Neuronal stem cell (in vitro differentiated cells): ENCODE measurements at regions not wholly inside any gene's neighbourhood (a gene's known extent, or its start where the extent isn't known, plus 50 kb on each side); places are given as distances from the start of the nearest gene placed in this dataset.

Experiments
- DNase-seq: peaks from one replicate; pipeline ENCODE4 v3.0.0-alpha.2; 2013; ENCODE audit warnings: low spot score
- H2AFZ ChIP-seq: one replicate; pipeline ENCODE4 v1.6.1; 2013; ENCODE audit warnings: mild to moderate bottlenecking, low read length, inconsistent platforms
- H2AK5ac ChIP-seq: 2 replicates; pipeline ENCODE4 v1.6.1; 2013; ENCODE audit warnings: low read depth, mild to moderate bottlenecking, inconsistent platforms, low read length, moderate library complexity, mixed read lengths
- H2BK120ac ChIP-seq: 2 replicates; pipeline ENCODE4 v1.6.1; 2013; ENCODE audit warnings: low read depth, mild to moderate bottlenecking, inconsistent platforms, low read length, moderate library complexity, mixed read lengths
- H2BK12ac ChIP-seq: one replicate; pipeline ENCODE4 v1.6.1; 2013; ENCODE audit warnings: low read length, inconsistent platforms
- H2BK15ac ChIP-seq: 2 replicates; pipeline ENCODE4 v1.6.1; 2013; ENCODE audit warnings: mild to moderate bottlenecking, low read length, inconsistent platforms, mixed read lengths
- H2BK5ac ChIP-seq: one replicate; pipeline ENCODE4 v1.6.1; 2013; ENCODE audit warnings: inconsistent platforms, mild to moderate bottlenecking, low read length, moderate library complexity
- H3K14ac ChIP-seq: one replicate; pipeline ENCODE4 v1.6.1; 2013; ENCODE audit warnings: low read length, inconsistent platforms
- H3K18ac ChIP-seq: 2 replicates; pipeline ENCODE4 v1.6.1; 2013; ENCODE audit warnings: low read length, inconsistent platforms
- H3K23ac ChIP-seq: 2 replicates; pipeline ENCODE4 v1.6.1; 2013; ENCODE audit warnings: low read depth, mild to moderate bottlenecking, mixed read lengths, low read length, inconsistent platforms; ENCODE audit not compliant: poor library complexity
- H3K27ac ChIP-seq: replicated peaks from 3 replicates; pipeline ENCODE4 v1.5.1; 2013; ENCODE audit warnings: low read length, inconsistent platforms
- H3K27me3 ChIP-seq, 3 experiments: 2 replicates each; pipeline ENCODE4 v1.6.1; 2013; ENCODE audit warnings: low read length in 3 of 3, mild to moderate bottlenecking in 2 of 3, inconsistent platforms in 1 of 3, low read depth in 1 of 3, mixed read lengths in 1 of 3, moderate library complexity in 1 of 3; ENCODE audit not compliant: control insufficient read depth in 3 of 3, insufficient read depth in 3 of 3
- H3K36me3 ChIP-seq, 2 donors: replicated peaks in 1 of 2; 2 replicates each; pipeline ENCODE4 v1.6.1; 2013; ENCODE audit warnings: low read length in 2 of 2; ENCODE audit not compliant: control insufficient read depth in 2 of 2, insufficient read depth in 2 of 2
- H3K4ac ChIP-seq: 2 replicates; pipeline ENCODE4 v1.6.1; 2013; ENCODE audit warnings: inconsistent platforms, mild to moderate bottlenecking, low read length, moderate library complexity
- H3K4me1 ChIP-seq, 2 donors: 1 replicate in 1 of 2; 2 replicates in 1 of 2; pipeline ENCODE4 v1.6.1; 2013; ENCODE audit warnings: low read length in 2 of 2, low read depth in 1 of 2; ENCODE audit not compliant: control insufficient read depth in 2 of 2, insufficient read depth in 1 of 2
- H3K4me2 ChIP-seq: one replicate; pipeline ENCODE4 v1.6.1; 2013; ENCODE audit warnings: mild to moderate bottlenecking, low read length, inconsistent platforms; ENCODE audit not compliant: insufficient read depth, poor library complexity, severe bottlenecking
- H3K4me3 ChIP-seq, 2 donors: 2 replicates each; pipeline ENCODE4 v1.5.1; 2013; ENCODE audit warnings: low read length in 2 of 2, mild to moderate bottlenecking in 2 of 2, inconsistent platforms in 1 of 2, moderate library complexity in 1 of 2
- H3K79me1 ChIP-seq: one replicate; pipeline ENCODE4 v1.6.1; 2013; ENCODE audit warnings: low read depth, mild to moderate bottlenecking, inconsistent platforms, low read length, moderate library complexity
- H3K9ac ChIP-seq: one replicate; pipeline ENCODE4 v1.6.1; 2013; ENCODE audit warnings: mild to moderate bottlenecking, low read depth, low read length, inconsistent platforms; ENCODE audit not compliant: poor library complexity
- H3K9me3 ChIP-seq, 2 donors: replicated peaks in 1 of 2; 2 replicates each; pipeline versions ENCODE3 to v1.6.1; 2013; ENCODE audit warnings: low read length in 2 of 2, mild to moderate bottlenecking in 2 of 2, inconsistent platforms in 1 of 2, low read depth in 1 of 2, mixed read lengths in 1 of 2, moderate library complexity in 1 of 2; ENCODE audit not compliant: control insufficient read depth in 2 of 2, insufficient read depth in 1 of 2
- H4K8ac ChIP-seq: one replicate; pipeline ENCODE4 v1.6.1; 2013; ENCODE audit warnings: low read depth, mild to moderate bottlenecking, inconsistent platforms, low read length, moderate library complexity
- H4K91ac ChIP-seq: one replicate; pipeline ENCODE4 v1.6.1; 2013; ENCODE audit warnings: low read length, low read depth, mild to moderate bottlenecking, inconsistent platforms; ENCODE audit not compliant: poor library complexity
- WGBS, 2 donors: extraction: QIAGEN DNeasy Blood & Tissue Kit; methylation state at CpG; one replicate each; pipeline ENCODE4 v1.1.7; 2013; ENCODE audit warnings: missing lambda C conversion rate in 2 of 2, mixed read lengths in 1 of 2; ENCODE audit not compliant: insufficient read length in 2 of 2, insufficient replicate concordance in 1 of 2; ENCODE audit errors: extremely low coverage in 2 of 2; 5-methylcytosine and 5-hydroxymethylcytosine counted together

DNA sequence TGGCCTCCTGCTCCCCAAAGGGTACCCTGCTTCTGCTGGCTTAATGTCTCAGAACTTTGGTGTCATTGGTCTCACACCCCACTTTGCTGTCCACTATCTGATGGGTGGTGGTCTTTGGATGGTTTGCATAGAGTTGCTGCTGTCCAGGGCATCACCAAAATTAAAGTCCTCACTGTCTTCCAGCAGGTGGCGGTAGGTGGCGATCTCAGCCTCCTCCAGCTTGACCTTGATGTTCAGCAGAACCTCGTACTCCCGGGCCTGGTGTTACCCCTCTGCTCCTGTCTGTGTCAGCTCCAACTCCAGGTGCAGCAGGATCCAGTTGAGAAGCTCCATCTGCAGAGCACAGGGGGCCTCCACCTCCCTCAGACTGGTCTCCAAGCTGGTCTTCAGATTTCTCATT, 1169.5 kb upstream of the PABPC4L start:
- no peak overlapping the region for H4K8ac ChIP-seq
- H3K27ac ChIP-seq, result no peak overlapping the region
- H3K4me3 ChIP-seq, result no peak overlapping the region
- H3K23ac ChIP-seq, result no peak overlapping the region
- no peaks in the 10 kb centered on the region for H3K4me1 ChIP-seq
- H2AFZ ChIP-seq, result no peak overlapping the region
- H4K91ac ChIP-seq, result no peak overlapping the region
- no peak overlapping the region for H3K14ac ChIP-seq
- no peaks in the 10 kb centered on the region for H3K36me3 ChIP-seq
- no CpG with 5 or more reads among the region's 4 CpGs for WGBS, 2 donors
- no peak overlapping the region for H2BK120ac ChIP-seq
- no peaks in the 10 kb centered on the region for H3K79me1 ChIP-seq
- no peak overlapping the region for H2AK5ac ChIP-seq
- no peaks in the 10 kb centered on the region for H3K9me3 ChIP-seq
- no peak overlapping the region for H3K18ac ChIP-seq
- no peak overlapping the region for H3K4ac ChIP-seq
- H2BK12ac ChIP-seq, result no peak overlapping the region
- H3K9ac ChIP-seq, result no peak overlapping the region
- DNase-seq, result no peak
- H3K4me2 ChIP-seq, result no peak overlapping the region
- H2BK15ac ChIP-seq, result no peak overlapping the region
- no peaks in the 10 kb centered on the region for H3K27me3 ChIP-seq
- no peak overlapping the region for H2BK5ac ChIP-seq

- Histone ChIP-seq H3K4ac (no peak overlapping the region), H3K4me3 (no peak overlapping the region), H3K23ac (no peak overlapping the region), H2BK5ac (no peak overlapping the region), H2BK120ac (no peak overlapping the region), H3K27me3 (no peaks in the 10 kb centered on the region), H4K91ac (no peak overlapping the region), H3K9me3 (no peaks in the 10 kb centered on the region), H2BK12ac (no peak overlapping the region), H3K4me2 (no peak overlapping the region), H3K18ac (no peak overlapping the region), H3K14ac (no peak overlapping the region), H2BK15ac (no peak overlapping the region), H3K36me3 (no peaks in the 10 kb centered on the region), H3K4me1 (no peaks in the 10 kb centered on the region), H4K8ac (no peak overlapping the region), H2AK5ac (no peak overlapping the region), H3K27ac (no peak overlapping the region), H2AFZ (no peak overlapping the region), H3K79me1 (no peaks in the 10 kb centered on the region), H3K9ac (no peak overlapping the region)
- no CpG with 5 or more reads among the region's 3 CpGs for WGBS, 2 donors
- no peak for DNase-seq
Measured at GRCh38 chr4:135368831-135369230, 1167.2 kb upstream of the PABPC4L start.

DNA sequence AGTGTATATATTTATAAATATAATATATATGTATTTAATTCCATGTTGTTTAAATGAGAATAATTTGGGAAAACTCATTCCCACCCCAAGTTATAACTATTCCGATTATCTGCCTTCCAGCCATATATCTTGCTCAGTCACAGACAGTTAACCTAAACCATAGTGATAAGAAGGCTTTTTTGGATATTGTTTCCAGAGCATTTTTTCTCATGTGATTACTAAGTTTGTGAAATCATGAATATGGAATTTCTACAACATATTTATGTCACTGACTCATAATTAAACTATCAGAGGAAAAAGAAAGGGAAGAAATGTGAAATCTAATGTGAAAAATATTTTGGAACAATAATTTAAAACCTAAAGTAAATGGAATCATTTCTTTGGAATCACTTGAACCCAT, 1163.5 kb upstream of the PABPC4L start:
- no peak overlapping the region for H2BK12ac ChIP-seq
- H2BK15ac ChIP-seq, result no peak overlapping the region
- H3K23ac ChIP-seq, result no peak overlapping the region
- H3K4me2 ChIP-seq, result no peak overlapping the region
- no peak overlapping the region for H2AK5ac ChIP-seq
- no peak overlapping the region for H2BK5ac ChIP-seq
- H3K4me1 ChIP-seq, result no peaks in the 10 kb centered on the region
- DNase-seq, result no peak
- no peaks in the 10 kb centered on the region for H3K27me3 ChIP-seq
- no peak overlapping the region for H4K8ac ChIP-seq
- H3K4ac ChIP-seq, result no peak overlapping the region
- H4K91ac ChIP-seq, result no peak overlapping the region
- H3K36me3 ChIP-seq, result no peaks in the 10 kb centered on the region
- H2BK120ac ChIP-seq, result no peak overlapping the region
- H3K9ac ChIP-seq, result no peak overlapping the region
- no CpG with 5 or more reads among the region's 1 CpG for WGBS, 2 donors
- no peak overlapping the region for H3K18ac ChIP-seq
- no peak overlapping the region for H2AFZ ChIP-seq
- no peaks in the 10 kb centered on the region for H3K79me1 ChIP-seq
- no peaks in the 10 kb centered on the region for H3K9me3 ChIP-seq
- no peak overlapping the region for H3K27ac ChIP-seq
- H3K4me3 ChIP-seq, result no peak overlapping the region
- no peak overlapping the region for H3K14ac ChIP-seq

- no peak overlapping the region for H2BK12ac ChIP-seq
- H3K4me2 ChIP-seq, result no peak overlapping the region
- H3K27ac ChIP-seq, result no peak overlapping the region
- H4K91ac ChIP-seq, result no peak overlapping the region
- H3K27me3 ChIP-seq, result no peaks in the 10 kb centered on the region
- peaks cover 0 to 3% of the 10 kb centered on the region in 2 donors for H3K4me1 ChIP-seq
- no peak overlapping the region for H3K4ac ChIP-seq
- no peak overlapping the region for H3K9ac ChIP-seq
- H4K8ac ChIP-seq, result no peak overlapping the region
- WGBS, 2 donors, result no CpG with 5 or more reads among the region's 1 CpG
- DNase-seq, result no peak
- no peak overlapping the region for H2BK5ac ChIP-seq
- no peak overlapping the region for H2BK120ac ChIP-seq
- H3K18ac ChIP-seq, result no peak overlapping the region
- no peaks in the 10 kb centered on the region for H3K9me3 ChIP-seq
- no peak overlapping the region for H2AK5ac ChIP-seq
- no peak overlapping the region for H3K23ac ChIP-seq
- no peak overlapping the region for H2BK15ac ChIP-seq
- H3K4me3 ChIP-seq, result no peak overlapping the region
- no peak overlapping the region for H2AFZ ChIP-seq
- no peak overlapping the region for H3K14ac ChIP-seq
- H3K79me1 ChIP-seq, result no peaks in the 10 kb centered on the region
- no peaks in the 10 kb centered on the region for H3K36me3 ChIP-seq
Measured at GRCh38 chr4:135359128-135359527, 1157.5 kb upstream of the PABPC4L start.
